Endothelial cell of umbilical vein (primary cell): ENCODE measurements at regions not wholly inside any gene's neighbourhood (a gene's known extent, or its start where the extent isn't known, plus 50 kb on each side); places are given as distances from the start of the nearest gene placed in this dataset.

Experiments
- BruUV-seq: library from RNA; stranded (reverse); fragments of 400-500 nt; replicated peaks from 2 replicates; lab custom pipeline; 2021; lab: Mats Ljungman, UMichigan
- CTCF ChIA-PET: fragments of 300-600, 350-600 bp; sonication (Branson Sonifier 250); formaldehyde crosslinking; loops from one replicate; lab custom pipeline; 2021; ENCODE audit warnings: antibody characterized with exemption, inconsistent platforms; lab: Charles Lee
- POLR2A ChIA-PET: fragments of 300-600, 350-600 bp; sonication (Branson Sonifier 250); formaldehyde crosslinking; loops from one replicate; lab custom pipeline; 2021; ENCODE audit warnings: antibody characterized with exemption, inconsistent platforms; lab: Charles Lee
- DNase-seq: peaks from one replicate; pipeline ENCODE4 v3.0.0-alpha.2; 2011; ENCODE audit warnings: low read depth, low spot score
- FAIRE-seq: peaks from 2 replicates; lab custom pipeline; 2011; peaks lifted over from hg19 to GRCh38; lab: Jason Lieb, UNC
- H2AFZ ChIP-seq: 2 replicates; pipeline ENCODE4 v1.6.0; 2012; ENCODE audit warnings: low read depth, low read length, control low read depth, inconsistent platforms
- H3K27ac ChIP-seq: 2 replicates; pipeline ENCODE4 v1.5.1; 2011; ENCODE audit warnings: low read depth, mild to moderate bottlenecking, control low read depth, low read length, moderate library complexity; ENCODE audit not compliant: insufficient read depth
- H3K27me3 ChIP-seq, 2 experiments: 2 replicates each; pipeline versions ENCODE4 v1.6.0 to v1.6.1; 2011; ENCODE audit warnings: low read length in 2 of 2, mixed read lengths in 1 of 2; ENCODE audit not compliant: control insufficient read depth in 2 of 2, insufficient read depth in 2 of 2
- H3K36me3 ChIP-seq, 2 experiments: 2 replicates in 1 of 2; 3 replicates in 1 of 2; pipeline ENCODE4 v1.5.1; 2011; ENCODE audit warnings: low read length in 2 of 2, mild to moderate bottlenecking in 1 of 2, moderate library complexity in 1 of 2; ENCODE audit not compliant: control insufficient read depth in 2 of 2, insufficient read depth in 2 of 2; ENCODE audit errors: extremely low read depth in 1 of 2
- H3K4me1 ChIP-seq: 3 replicates; pipeline ENCODE4 v1.5.1; 2011; ENCODE audit warnings: mild to moderate bottlenecking, low read length; ENCODE audit not compliant: control insufficient read depth, insufficient read depth; ENCODE audit errors: extremely low read depth
- H3K4me2 ChIP-seq: 2 replicates; pipeline ENCODE4 v1.6.1; 2011; ENCODE audit warnings: low read length, control low read depth, mixed read lengths; ENCODE audit not compliant: insufficient read depth
- H3K4me3 ChIP-seq, 3 experiments: fragments of 200-600 bp in 1 of 3; sonication (generic), shearing (Covaris generic) in 1 of 3; replicated peaks in 1 of 3; 2 replicates each; pipeline ENCODE4 v1.5.1; 2011 to 2016; ENCODE audit warnings: control low read depth in 3 of 3, low read length in 3 of 3, mild to moderate bottlenecking in 2 of 3, inconsistent platforms in 1 of 3, low read depth in 1 of 3, moderate library complexity in 1 of 3; ENCODE audit not compliant: insufficient read depth in 1 of 3
- H3K79me2 ChIP-seq: 2 replicates; pipeline ENCODE4 v1.6.0; 2012; ENCODE audit warnings: low read length, inconsistent platforms; ENCODE audit not compliant: control insufficient read depth, insufficient read depth
- H3K9ac ChIP-seq: replicated peaks from 2 replicates; pipeline ENCODE3; 2011; ENCODE audit warnings: low read length, control low read depth; ENCODE audit not compliant: insufficient read depth; ENCODE audit errors: extremely low read depth
- H3K9me1 ChIP-seq: replicated peaks from 3 replicates; pipeline ENCODE4 v1.6.0; 2011; ENCODE audit warnings: mild to moderate bottlenecking, low read length; ENCODE audit not compliant: control insufficient read depth, insufficient read depth; ENCODE audit errors: extremely low read depth
- H3K9me3 ChIP-seq: replicated peaks from 2 replicates; pipeline ENCODE4 v1.5.1; 2012; ENCODE audit warnings: low read length, inconsistent platforms; ENCODE audit not compliant: control insufficient read depth, insufficient read depth
- H4K20me1 ChIP-seq: replicated peaks from 2 replicates; pipeline ENCODE3; 2011; ENCODE audit warnings: mild to moderate bottlenecking, low read length; ENCODE audit not compliant: control insufficient read depth, insufficient read depth; ENCODE audit errors: extremely low read depth
- EZH2 ChIP-seq: IDR thresholded peaks from 2 replicates; pipeline ENCODE4 v1.6.1; 2012; ENCODE audit warnings: borderline replicate concordance, low read depth, mild to moderate bottlenecking, moderate library complexity, low read length, inconsistent platforms; ENCODE audit not compliant: severe bottlenecking
- FOS ChIP-seq: IDR thresholded peaks from 2 replicates; pipeline ENCODE4 v1.6.1; 2011; ENCODE audit warnings: mild to moderate bottlenecking, low read length, moderate library complexity, borderline replicate concordance; ENCODE audit not compliant: insufficient read depth
- GATA2 ChIP-seq: IDR thresholded peaks from 2 replicates; pipeline ENCODE4 v1.7.0; 2011; ENCODE audit warnings: low read depth, mild to moderate bottlenecking, moderate library complexity, mixed read lengths, low read length; ENCODE audit not compliant: insufficient read length, insufficient read depth
- JUN ChIP-seq: IDR thresholded peaks from 2 replicates; pipeline ENCODE4 v1.6.1; 2011; ENCODE audit warnings: borderline replicate concordance, low read depth; ENCODE audit not compliant: insufficient read length, insufficient read depth
- MYC ChIP-seq: IDR thresholded peaks from one replicate; pipeline ENCODE4 v1.6.1; 2011; ENCODE audit warnings: mild to moderate bottlenecking, low read depth, low read length
- POLR2A ChIP-seq: IDR thresholded peaks from 2 replicates; pipeline ENCODE4 v1.6.1; 2012; ENCODE audit warnings: low read depth, mild to moderate bottlenecking, control low read depth, low read length
- POLR2AphosphoS5 ChIP-seq: IDR thresholded peaks from 2 replicates; pipeline ENCODE4 v1.6.1; 2012; ENCODE audit warnings: low read depth, mild to moderate bottlenecking, control low read depth, low read length, moderate library complexity; ENCODE audit not compliant: insufficient read depth
- dilution Hi-C: fragments of 300-500 bp; cut with MboI; formaldehyde crosslinking; loops from one replicate; pipeline ENCODE4 v1.15.0; 2019; ENCODE audit warnings: low sequenced_read_pairs; ENCODE audit not compliant: extremely low pct_ligation_motif_present
- intact Hi-C: fragments of 100-400 bp; cut with micrococcal nuclease; formaldehyde crosslinking; loops from one replicate; pipeline ENCODE4 v1.10.0; 2022
- TF ChIP-seq, protein P1 (sequence below), 2 donors: IDR thresholded peaks; 1 replicate in 1 of 2; 2 replicates in 1 of 2; pipeline ENCODE4 v1.5.1; 2011; ENCODE audit warnings: low read length in 2 of 2, mild to moderate bottlenecking in 2 of 2, moderate library complexity in 2 of 2, control low read depth in 1 of 2, inconsistent platforms in 1 of 2, low read depth in 1 of 2; ENCODE audit not compliant: insufficient read depth in 1 of 2; ENCODE audit errors: extremely low read depth in 1 of 2
- TF ChIP-seq, protein P2 (sequence below): IDR thresholded peaks from 2 replicates; pipeline ENCODE4 v1.6.1; 2011; ENCODE audit not compliant: insufficient read depth, insufficient read length

GRCh38 chr4:12211636-12212035 lies 782.9 kb upstream of the HS3ST1 start:
- Histone ChIP-seq H3K9ac (no peak overlapping the region), H2AFZ (no peak overlapping the region), H4K20me1 (no peaks in the 10 kb centered on the region), H3K27ac (no peak overlapping the region), H3K4me1 (no peaks in the 10 kb centered on the region), H3K9me3 (no peaks in the 10 kb centered on the region), H3K9me1 (no peaks in the 10 kb centered on the region), H3K4me2 (no peak overlapping the region), H3K4me3 (no peak overlapping the region), H3K79me2 (no peaks in the 10 kb centered on the region), H3K27me3 (no peaks in the 10 kb centered on the region), H3K36me3 (no peaks in the 10 kb centered on the region)
- dilution Hi-C loops: no loop called here
- no peak for DNase-seq
- FAIRE-seq: no peak
- no TSS peak for BruUV-seq
- no peak for TF ChIP-seq POLR2A
- no peak for TF ChIP-seq JUN
- no peak for TF ChIP-seq GATA2
- no peak for TF ChIP-seq POLR2AphosphoS5
- TF ChIP-seq MYC: no peak
- TF ChIP-seq FOS: no peak
- TF ChIP-seq, protein P1, sequence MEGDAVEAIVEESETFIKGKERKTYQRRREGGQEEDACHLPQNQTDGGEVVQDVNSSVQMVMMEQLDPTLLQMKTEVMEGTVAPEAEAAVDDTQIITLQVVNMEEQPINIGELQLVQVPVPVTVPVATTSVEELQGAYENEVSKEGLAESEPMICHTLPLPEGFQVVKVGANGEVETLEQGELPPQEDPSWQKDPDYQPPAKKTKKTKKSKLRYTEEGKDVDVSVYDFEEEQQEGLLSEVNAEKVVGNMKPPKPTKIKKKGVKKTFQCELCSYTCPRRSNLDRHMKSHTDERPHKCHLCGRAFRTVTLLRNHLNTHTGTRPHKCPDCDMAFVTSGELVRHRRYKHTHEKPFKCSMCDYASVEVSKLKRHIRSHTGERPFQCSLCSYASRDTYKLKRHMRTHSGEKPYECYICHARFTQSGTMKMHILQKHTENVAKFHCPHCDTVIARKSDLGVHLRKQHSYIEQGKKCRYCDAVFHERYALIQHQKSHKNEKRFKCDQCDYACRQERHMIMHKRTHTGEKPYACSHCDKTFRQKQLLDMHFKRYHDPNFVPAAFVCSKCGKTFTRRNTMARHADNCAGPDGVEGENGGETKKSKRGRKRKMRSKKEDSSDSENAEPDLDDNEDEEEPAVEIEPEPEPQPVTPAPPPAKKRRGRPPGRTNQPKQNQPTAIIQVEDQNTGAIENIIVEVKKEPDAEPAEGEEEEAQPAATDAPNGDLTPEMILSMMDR (IDR thresholded peaks at IDR 0.05; ENCODE audit: extremely low read depth in 1 of 2, insufficient read depth in 1 of 2, low read depth in 1 of 2, low read length in 2 of 2): no peak
- TF ChIP-seq EZH2: no peak
- TF ChIP-seq, protein P2, sequence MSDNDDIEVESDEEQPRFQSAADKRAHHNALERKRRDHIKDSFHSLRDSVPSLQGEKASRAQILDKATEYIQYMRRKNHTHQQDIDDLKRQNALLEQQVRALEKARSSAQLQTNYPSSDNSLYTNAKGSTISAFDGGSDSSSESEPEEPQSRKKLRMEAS: no peak
- intact Hi-C loops: no loop called here
- CTCF ChIA-PET: no interaction called here
- POLR2A ChIA-PET: no interaction called here
